ENCODE measurements at regions not wholly inside any gene's neighbourhood (a gene's known extent, or its start where the extent isn't known, plus 50 kb on each side); places are given as distances from the start of the nearest gene placed in this dataset.
"Not testable (repeated sequence)": the region's sequence is repeated elsewhere in the genome, so short reads cannot be mapped to it uniquely, and the experiment has no call there.

- Histone ChIP-seq H3F3A (ENCODE audit: control insufficient read depth, insufficient read depth) (no peaks in the 10 kb centered on the region), H4K20me1 (ENCODE audit: control insufficient read depth, insufficient read depth, low read depth, low read length) (no peaks in the 10 kb centered on the region), H3K9me2 (replicated peaks; ENCODE audit: control insufficient read depth, low read length) (no peaks in the 10 kb centered on the region), H3K4me2 (ENCODE audit: low read length) (no peak overlapping the region), H3K36me3 (ENCODE audit: control insufficient read depth, low read length) (no peaks in the 10 kb centered on the region), H3K79me2 (ENCODE audit: control insufficient read depth, low read length) (no peaks in the 10 kb centered on the region), H3K9me3 (ENCODE audit: control insufficient read depth, insufficient read depth, low read length) (no peaks in the 10 kb centered on the region), H3K4me3 (ENCODE audit: low read length) (no peak overlapping the region), H3K4me1 (ENCODE audit: control insufficient read depth, low read length) (no peaks in the 10 kb centered on the region), H3K27me3 (ENCODE audit: control insufficient read depth, low read length) (peaks cover 21% of the 10 kb centered on the region), H3K27ac (ENCODE audit: low read depth, low read length) (no peak overlapping the region)
- no peak for TF ChIP-seq EZH2phosphoT487 (IDR thresholded peaks at IDR 0.05; ENCODE audit: borderline replicate concordance, low read length)
- TF ChIP-seq, protein P1, sequence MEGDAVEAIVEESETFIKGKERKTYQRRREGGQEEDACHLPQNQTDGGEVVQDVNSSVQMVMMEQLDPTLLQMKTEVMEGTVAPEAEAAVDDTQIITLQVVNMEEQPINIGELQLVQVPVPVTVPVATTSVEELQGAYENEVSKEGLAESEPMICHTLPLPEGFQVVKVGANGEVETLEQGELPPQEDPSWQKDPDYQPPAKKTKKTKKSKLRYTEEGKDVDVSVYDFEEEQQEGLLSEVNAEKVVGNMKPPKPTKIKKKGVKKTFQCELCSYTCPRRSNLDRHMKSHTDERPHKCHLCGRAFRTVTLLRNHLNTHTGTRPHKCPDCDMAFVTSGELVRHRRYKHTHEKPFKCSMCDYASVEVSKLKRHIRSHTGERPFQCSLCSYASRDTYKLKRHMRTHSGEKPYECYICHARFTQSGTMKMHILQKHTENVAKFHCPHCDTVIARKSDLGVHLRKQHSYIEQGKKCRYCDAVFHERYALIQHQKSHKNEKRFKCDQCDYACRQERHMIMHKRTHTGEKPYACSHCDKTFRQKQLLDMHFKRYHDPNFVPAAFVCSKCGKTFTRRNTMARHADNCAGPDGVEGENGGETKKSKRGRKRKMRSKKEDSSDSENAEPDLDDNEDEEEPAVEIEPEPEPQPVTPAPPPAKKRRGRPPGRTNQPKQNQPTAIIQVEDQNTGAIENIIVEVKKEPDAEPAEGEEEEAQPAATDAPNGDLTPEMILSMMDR (IDR thresholded peaks at IDR 0.05; ENCODE audit: low read depth, low read length, poor library complexity, severe bottlenecking), result no peak
Observed at GRCh38 chr20:43383026-43383795, 74.5 kb upstream of the SRSF6 start.

- not testable (repeated sequence) for H3F3A ChIP-seq (ENCODE audit: control insufficient read depth, insufficient read depth); H4K20me1 ChIP-seq (ENCODE audit: control insufficient read depth, insufficient read depth, low read depth, low read length); H3K9me2 ChIP-seq (replicated peaks; ENCODE audit: control insufficient read depth, low read length); H3K36me3 ChIP-seq (ENCODE audit: control insufficient read depth, low read length); H3K79me2 ChIP-seq (ENCODE audit: control insufficient read depth, low read length); H3K9me3 ChIP-seq (ENCODE audit: control insufficient read depth, insufficient read depth, low read length); H3K4me3 ChIP-seq (ENCODE audit: low read length); H3K4me2 ChIP-seq (ENCODE audit: low read length); H3K27ac ChIP-seq (ENCODE audit: low read depth, low read length); H3K4me1 ChIP-seq (ENCODE audit: control insufficient read depth, low read length)
- peaks cover 21% of the 10 kb centered on the region for H3K27me3 ChIP-seq (ENCODE audit: control insufficient read depth, low read length)
Observed at GRCh38 chr20:43382135-43382534, 75.6 kb upstream of the SRSF6 start.

DNA sequence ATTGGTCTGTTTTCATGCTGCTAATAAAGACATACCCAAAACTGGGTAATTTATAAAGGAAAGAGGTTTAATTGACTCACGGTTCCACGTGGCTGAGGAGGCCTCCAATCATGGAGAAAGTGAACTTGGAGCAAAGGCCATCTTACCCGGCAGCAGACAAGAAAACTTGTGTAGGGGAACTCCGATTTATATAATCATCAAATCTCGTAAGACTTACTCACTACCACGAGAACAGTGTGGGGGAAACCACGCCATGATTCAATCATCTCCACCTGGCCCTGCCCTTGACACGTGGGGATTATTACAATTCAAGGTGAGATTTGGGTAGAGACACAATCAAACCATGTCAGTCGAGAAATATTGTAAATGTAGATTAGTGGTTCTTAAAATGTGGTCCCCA is 76.2 kb upstream of the SRSF6 start:
- not testable (repeated sequence) for H3K79me2 ChIP-seq (ENCODE audit: control insufficient read depth, low read length); H3K4me3 ChIP-seq (ENCODE audit: low read length); H3K27ac ChIP-seq (ENCODE audit: low read depth, low read length); H3K4me2 ChIP-seq (ENCODE audit: low read length); H3K9me3 ChIP-seq (ENCODE audit: control insufficient read depth, insufficient read depth, low read length); H4K20me1 ChIP-seq (ENCODE audit: control insufficient read depth, insufficient read depth, low read depth, low read length); H3K4me1 ChIP-seq (ENCODE audit: control insufficient read depth, low read length); H3F3A ChIP-seq (ENCODE audit: control insufficient read depth, insufficient read depth); H3K36me3 ChIP-seq (ENCODE audit: control insufficient read depth, low read length); H3K9me2 ChIP-seq (replicated peaks; ENCODE audit: control insufficient read depth, low read length)
- peaks cover 21% of the 10 kb centered on the region for H3K27me3 ChIP-seq (ENCODE audit: control insufficient read depth, low read length)

DNA sequence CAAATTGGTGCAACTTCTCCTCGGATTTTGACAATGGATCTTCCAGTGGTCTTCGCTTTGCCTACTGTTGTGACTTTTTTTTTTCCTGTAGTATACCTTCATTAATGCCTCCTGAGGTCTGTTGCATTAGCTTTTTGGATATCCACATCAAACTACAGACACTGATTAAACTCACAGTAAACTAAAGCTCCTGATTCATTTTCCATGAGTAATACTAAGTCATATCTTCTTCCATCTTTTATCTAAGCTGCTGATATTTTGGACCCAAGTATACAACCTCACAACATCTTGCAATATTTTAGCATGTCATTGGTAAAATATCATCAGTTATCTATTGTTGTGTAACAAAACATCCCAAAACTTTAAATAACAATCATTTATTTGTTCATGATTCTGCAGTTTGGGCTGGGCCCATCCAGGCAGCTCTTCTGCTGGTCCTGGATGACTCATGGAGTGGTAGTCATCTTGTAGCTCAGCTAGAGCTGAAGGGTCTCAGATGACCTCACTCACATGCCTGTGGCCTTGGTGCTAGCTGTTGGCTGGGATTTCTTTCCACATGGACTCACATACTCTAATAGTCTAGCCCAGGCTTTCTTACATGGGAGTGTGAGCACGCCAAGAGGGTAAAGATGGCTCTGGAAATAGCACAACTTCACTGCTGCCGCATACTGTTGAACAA is 78.3 kb upstream of the SRSF6 start:
- Histone ChIP-seq H3K27ac (ENCODE audit: low read depth, low read length) (no peak overlapping the region), H3K4me3 (ENCODE audit: low read length) (no peak overlapping the region), H3K79me2 (ENCODE audit: control insufficient read depth, low read length) (no peaks in the 10 kb centered on the region), H3K4me1 (ENCODE audit: control insufficient read depth, low read length) (no peaks in the 10 kb centered on the region), H3K9me2 (replicated peaks; ENCODE audit: control insufficient read depth, low read length) (no peaks in the 10 kb centered on the region), H4K20me1 (ENCODE audit: control insufficient read depth, insufficient read depth, low read depth, low read length) (no peaks in the 10 kb centered on the region), H3K4me2 (ENCODE audit: low read length) (no peak overlapping the region), H3K36me3 (ENCODE audit: control insufficient read depth, low read length) (no peaks in the 10 kb centered on the region), H3K9me3 (ENCODE audit: control insufficient read depth, insufficient read depth, low read length) (no peaks in the 10 kb centered on the region), H3F3A (ENCODE audit: control insufficient read depth, insufficient read depth) (no peaks in the 10 kb centered on the region), H3K27me3 (ENCODE audit: control insufficient read depth, low read length) (peaks cover 21% of the 10 kb centered on the region)
- no peak for TF ChIP-seq EZH2phosphoT487 (IDR thresholded peaks at IDR 0.05; ENCODE audit: borderline replicate concordance, low read length)
- TF ChIP-seq, protein P1 (IDR thresholded peaks at IDR 0.05; ENCODE audit: low read depth, low read length, poor library complexity, severe bottlenecking), result no peak
